Adrenal gland (tissue), 9 donors: ENCODE measurements at regions not wholly inside any gene's neighbourhood (a gene's known extent, or its start where the extent isn't known, plus 50 kb on each side); places are given as distances from the start of the nearest gene placed in this dataset.

Experiments
- DNase-seq, 7 donors: peaks; one replicate each; pipeline ENCODE4 v3.0.0-alpha.2; 2019 to 2020
- H3K27ac ChIP-seq, 5 donors: fragments of 200-600 bp; sonication (generic) in 4 of 5; 1 replicate in 3 of 5; 2 replicates in 2 of 5; pipeline versions ENCODE4 v1.5.1 to v1.8.0; 2016 to 2020; ENCODE audit warnings: mild to moderate bottlenecking in 1 of 5
- H3K27me3 ChIP-seq: fragments of 200-600 bp; 2 replicates; pipeline ENCODE4 v1.8.0; 2021
- H3K36me3 ChIP-seq, 2 donors: fragments of 200-600 bp; replicated peaks in 1 of 2; 1 replicate in 1 of 2; 2 replicates in 1 of 2; pipeline versions ENCODE4 v1.5.1 to v1.8.0; 2018 to 2022
- H3K4me1 ChIP-seq, 2 donors: fragments of 200-600 bp; replicated peaks in 1 of 2; 1 replicate in 1 of 2; 2 replicates in 1 of 2; pipeline versions ENCODE4 v1.5.1 to v1.8.0; 2018 to 2021
- H3K4me3 ChIP-seq, 4 donors: fragments of 200-600 bp; sonication (generic) in 3 of 4; one replicate each; pipeline ENCODE4 v1.5.1; 2016 to 2018
- H3K9me3 ChIP-seq, 3 donors: fragments of 200-600 bp; sonication (generic) in 1 of 3; replicated peaks in 1 of 3; 1 replicate in 2 of 3; 2 replicates in 1 of 3; pipeline versions ENCODE4 v1.5.1 to v1.8.0; 2016 to 2021
- POLR2A ChIP-seq, 2 donors: fragments of 450-650 bp; IDR thresholded peaks; one replicate each; pipeline ENCODE4 v1.6.1; 2017; ENCODE audit warnings: antibody characterized with exemption in 2 of 2, mild to moderate bottlenecking in 2 of 2, moderate library complexity in 1 of 2
- WGBS, 4 donors: extraction: QIAGEN DNeasy Blood & Tissue Kit in 2 of 4; methylation state at CpG; one replicate each; pipeline versions ENCODE4 v1.1.5 to v1.1.7; 2013 to 2017; 5-methylcytosine and 5-hydroxymethylcytosine counted together
- intact Hi-C, 2 donors: fragments of 100-400 bp; cut with DNase I; formaldehyde crosslinking; loops; one replicate each; pipeline versions ENCODE4 v1.14.1 to v1.15.0; 2022 to 2023
- TF ChIP-seq, protein P1 (sequence below), 6 experiments: fragments of 450-650 bp in 4 of 6; fragments of 200-600 bp in 2 of 6; sonication (generic) in 1 of 6; IDR thresholded peaks; 1 replicate in 5 of 6; 2 replicates in 1 of 6; pipeline versions ENCODE4 v1.5.1 to v1.8.0; 2016 to 2021; ENCODE audit warnings: antibody characterized with exemption in 6 of 6, mild to moderate bottlenecking in 2 of 6, moderate library complexity in 1 of 6
- donor health status: healthy with polysubstance abuse.
- donor health status: Bipolar disorder and iron deficiency.
- donor health status: DM: yes; HTN: yes; CAD: no.
- donor health status: DM: no; HTN: no; CAD: no.
- donor health status: DM: no; HTN: no; CAD: no.

DNA sequence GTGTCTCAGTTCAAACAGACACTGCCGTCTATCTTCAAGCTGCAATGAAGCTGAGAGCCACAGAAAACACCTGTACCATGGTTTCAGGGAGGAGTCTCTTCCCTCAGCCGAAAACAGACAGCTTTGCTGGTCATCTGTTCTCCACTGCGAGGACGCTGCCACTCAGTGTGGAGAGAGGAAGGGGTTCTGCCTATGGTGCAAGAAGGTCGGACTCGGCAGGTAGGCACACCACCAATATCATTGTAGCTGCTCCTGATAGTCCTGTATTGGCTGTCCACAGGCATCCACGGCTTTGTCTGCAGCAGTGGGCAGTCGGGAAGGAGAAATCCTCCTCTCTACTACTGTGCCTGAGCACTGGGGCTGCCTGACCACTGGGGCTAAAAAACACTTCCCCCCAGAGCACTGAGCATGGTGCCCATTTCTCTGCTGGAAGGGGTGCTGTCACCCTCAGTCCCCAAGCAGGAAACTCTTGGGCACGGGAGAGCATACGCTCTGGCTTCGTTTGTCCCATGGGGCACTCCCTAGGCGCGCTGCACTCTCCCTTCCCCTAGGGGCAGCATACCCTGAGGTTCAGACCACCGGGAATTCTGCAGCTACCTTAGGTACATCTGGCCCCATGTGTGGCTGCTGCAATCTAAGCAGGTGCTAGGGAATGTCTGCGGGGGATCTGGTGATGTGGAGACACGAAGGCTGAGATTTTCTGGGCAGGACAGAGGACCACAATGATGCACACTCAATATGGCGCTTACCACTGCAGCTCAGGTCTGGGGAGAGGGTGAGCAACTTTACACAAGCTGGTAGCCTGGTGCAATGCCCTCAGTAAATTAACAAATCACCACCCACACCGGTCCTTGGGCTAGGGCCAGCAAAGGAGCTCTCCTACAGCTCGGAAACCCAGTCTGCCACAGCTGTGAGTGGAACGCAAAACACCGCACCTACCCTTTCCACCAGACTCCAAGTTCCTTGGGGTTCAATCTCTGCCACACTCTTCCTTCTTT, 880.9 kb upstream of the SEMA6A start:
- no peaks in the 10 kb centered on the region for H3K9me3 ChIP-seq
- no peaks in the 10 kb centered on the region for H3K27me3 ChIP-seq
- H3K4me3 ChIP-seq = no peak overlapping the region
- H3K27ac ChIP-seq = no peak overlapping the region
- intact Hi-C loops = loop anchor here in 1 of 2 donors (10.0 kb wide), 1 partner anchor 1339 kb away; no protein-coding TSS in a partner anchor
- H3K4me1 ChIP-seq = no peaks in the 10 kb centered on the region
- DNase-seq = peak in 2 of 7 donors; percentile 13 to 18
- TF ChIP-seq, protein P1, sequence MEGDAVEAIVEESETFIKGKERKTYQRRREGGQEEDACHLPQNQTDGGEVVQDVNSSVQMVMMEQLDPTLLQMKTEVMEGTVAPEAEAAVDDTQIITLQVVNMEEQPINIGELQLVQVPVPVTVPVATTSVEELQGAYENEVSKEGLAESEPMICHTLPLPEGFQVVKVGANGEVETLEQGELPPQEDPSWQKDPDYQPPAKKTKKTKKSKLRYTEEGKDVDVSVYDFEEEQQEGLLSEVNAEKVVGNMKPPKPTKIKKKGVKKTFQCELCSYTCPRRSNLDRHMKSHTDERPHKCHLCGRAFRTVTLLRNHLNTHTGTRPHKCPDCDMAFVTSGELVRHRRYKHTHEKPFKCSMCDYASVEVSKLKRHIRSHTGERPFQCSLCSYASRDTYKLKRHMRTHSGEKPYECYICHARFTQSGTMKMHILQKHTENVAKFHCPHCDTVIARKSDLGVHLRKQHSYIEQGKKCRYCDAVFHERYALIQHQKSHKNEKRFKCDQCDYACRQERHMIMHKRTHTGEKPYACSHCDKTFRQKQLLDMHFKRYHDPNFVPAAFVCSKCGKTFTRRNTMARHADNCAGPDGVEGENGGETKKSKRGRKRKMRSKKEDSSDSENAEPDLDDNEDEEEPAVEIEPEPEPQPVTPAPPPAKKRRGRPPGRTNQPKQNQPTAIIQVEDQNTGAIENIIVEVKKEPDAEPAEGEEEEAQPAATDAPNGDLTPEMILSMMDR (IDR thresholded peaks at IDR 0.05) = peak in 1 of 6 experiments; percentile 8
- TF ChIP-seq POLR2A (IDR thresholded peaks at IDR 0.05) = no peak
- H3K36me3 ChIP-seq = no peaks in the 10 kb centered on the region
- WGBS, 4 donors = 51 to 65% (median 55%) methylated on average over 11 to 21 of the region's 21 CpGs

DNA sequence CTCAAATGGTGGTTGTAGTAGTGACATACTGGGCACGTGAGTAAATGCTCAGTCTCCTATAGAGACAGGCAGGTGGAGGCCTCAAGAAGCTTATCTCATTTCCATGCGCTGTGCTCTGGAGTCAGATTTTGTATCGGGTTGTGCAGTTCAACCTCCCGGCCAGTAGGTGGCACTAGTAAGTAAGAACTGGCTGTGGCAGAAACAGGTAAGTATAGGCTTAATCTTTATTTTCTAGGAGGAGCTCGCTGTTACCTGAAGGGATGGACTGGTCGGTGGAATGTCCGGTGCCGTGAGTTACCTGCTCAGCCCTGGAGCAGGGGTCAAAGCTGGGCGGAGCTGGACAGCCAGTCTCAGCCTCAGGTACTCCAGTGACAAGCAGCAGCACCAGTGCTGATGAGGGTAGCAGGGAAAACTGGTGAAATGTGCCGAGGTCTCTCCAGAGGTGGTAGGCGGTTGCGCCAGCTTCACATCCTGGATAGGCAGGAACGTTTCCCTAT, 880.1 kb upstream of the SEMA6A start:
- intact Hi-C loops = loop anchor here in 1 of 2 donors (10.0 kb wide), 1 partner anchor 1340 kb away; no protein-coding TSS in a partner anchor
- Histone ChIP-seq H3K4me3 (no peak overlapping the region), H3K4me1 (no peaks in the 10 kb centered on the region), H3K36me3 (no peaks in the 10 kb centered on the region), H3K27me3 (no peaks in the 10 kb centered on the region), H3K9me3 (no peaks in the 10 kb centered on the region), H3K27ac (no peak overlapping the region)
- peak; percentile 12 to 80 (median 39) for DNase-seq
- WGBS, 4 donors = 28 to 39% (median 30%) methylated on average over 9 to 13 of the region's 13 CpGs
- no peak for TF ChIP-seq POLR2A (IDR thresholded peaks at IDR 0.05)
- TF ChIP-seq, protein P1 (IDR thresholded peaks at IDR 0.05) = peak; percentile 45 to 77 (median 66)

DNA sequence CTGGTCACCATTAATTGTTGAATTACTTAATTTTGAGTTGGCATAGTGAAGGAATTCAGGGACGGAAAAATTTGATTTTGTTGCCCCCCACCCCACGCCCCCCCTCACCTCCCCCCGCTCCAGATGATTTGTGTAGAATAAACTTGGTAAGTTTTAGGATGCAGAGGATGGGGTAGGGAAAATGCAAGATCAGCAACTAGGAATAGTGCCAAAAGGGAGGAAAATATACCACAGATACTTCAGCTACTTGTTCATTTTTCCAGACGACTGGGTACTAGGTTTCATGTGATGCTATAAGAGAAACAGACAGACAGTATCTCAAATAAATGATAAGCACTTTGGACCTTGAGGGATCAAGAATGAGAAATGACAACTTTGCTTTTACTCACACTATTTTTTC, 862.2 kb upstream of the SEMA6A start:
- Histone ChIP-seq H3K27me3 (no peaks in the 10 kb centered on the region), H3K4me3 (no peak overlapping the region), H3K36me3 (no peaks in the 10 kb centered on the region), H3K27ac (no peak overlapping the region), H3K4me1 (no peaks in the 10 kb centered on the region), H3K9me3 (no peaks in the 10 kb centered on the region)
- 74 to 82% (median 75%) methylated on average over 4 of the region's 4 CpGs for WGBS, 4 donors
- DNase-seq = no peak
- TF ChIP-seq POLR2A (IDR thresholded peaks at IDR 0.05) = no peak
- TF ChIP-seq, protein P1 (IDR thresholded peaks at IDR 0.05) = no peak
- intact Hi-C loops = no loop called here

DNA sequence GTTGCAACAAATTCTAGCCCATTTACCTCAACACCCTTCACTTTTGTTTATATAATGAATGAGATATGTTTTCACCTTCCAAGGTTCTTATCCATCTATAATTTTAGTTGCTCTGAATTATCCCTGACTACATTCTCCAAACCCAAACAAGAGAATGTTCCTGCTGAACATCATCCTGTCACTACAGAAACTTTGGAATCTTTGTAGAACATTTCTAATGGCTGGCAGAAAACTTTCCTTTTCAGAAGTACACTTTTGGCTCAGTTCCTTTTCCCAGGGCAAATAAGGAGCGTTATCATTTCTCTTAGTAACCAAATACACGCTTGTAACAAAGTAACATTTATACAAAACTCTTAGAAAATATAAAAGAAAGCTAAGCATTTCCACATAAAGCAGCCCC, 860.6 kb upstream of the SEMA6A start:
- Histone ChIP-seq H3K9me3 (no peaks in the 10 kb centered on the region), H3K27ac (no peak overlapping the region), H3K4me1 (no peaks in the 10 kb centered on the region), H3K36me3 (no peaks in the 10 kb centered on the region), H3K4me3 (no peak overlapping the region), H3K27me3 (no peaks in the 10 kb centered on the region)
- no peak for DNase-seq
- no peak for TF ChIP-seq POLR2A (IDR thresholded peaks at IDR 0.05)
- TF ChIP-seq, protein P1 (IDR thresholded peaks at IDR 0.05) = no peak
- intact Hi-C loops = no loop called here
- WGBS, 4 donors = 64 to 83% (median 75%) methylated on average over 2 of the region's 2 CpGs
